ENCODE measurements at regions not wholly inside any gene's neighbourhood (a gene's known extent, or its start where the extent isn't known, plus 50 kb on each side); places are given as distances from the start of the nearest gene placed in this dataset.
"Not testable (repeated sequence)": the region's sequence is repeated elsewhere in the genome, so short reads cannot be mapped to it uniquely, and the experiment has no call there.

- Mint-ChIP-seq H3K9me3 (peaks cover 8% of the 10 kb centered on the region), H3K4me3 (no peak overlapping the region), H3K36me3 (ENCODE audit: low read depth) (no peaks in the 10 kb centered on the region), H3K4me1 (no peaks in the 10 kb centered on the region), H3K27ac (no peak overlapping the region), H3K27me3 (peaks cover 5% of the 10 kb centered on the region)
- no peak for ATAC-seq
- DNase-seq, result no peak
These were observed 84.0 kb upstream of the GSC start for GRCh38 chr14:94853920-94854319.

GRCh38 chr14:94850309-94851211 lies 80.6 kb upstream of the GSC start:
- peaks cover 8% of the 10 kb centered on the region for H3K9me3 Mint-ChIP-seq
- no peak overlapping the region for H3K4me3 Mint-ChIP-seq
- DNase-seq (no peak), ATAC-seq (no peak)
- no peaks in the 10 kb centered on the region for H3K27me3 Mint-ChIP-seq
- no peak overlapping the region for H3K27ac Mint-ChIP-seq
- no peaks in the 10 kb centered on the region for H3K4me1 Mint-ChIP-seq
- H3K36me3 Mint-ChIP-seq (ENCODE audit: low read depth), result no peaks in the 10 kb centered on the region

- H3K4me1 Mint-ChIP-seq, result no peaks in the 10 kb centered on the region
- ATAC-seq (no peak), DNase-seq (no peak)
- no peaks in the 10 kb centered on the region for H3K9me3 Mint-ChIP-seq
- no peaks in the 10 kb centered on the region for H3K36me3 Mint-ChIP-seq (ENCODE audit: low read depth)
- no peaks in the 10 kb centered on the region for H3K27me3 Mint-ChIP-seq
- no peak overlapping the region for H3K27ac Mint-ChIP-seq
- H3K4me3 Mint-ChIP-seq, result no peak overlapping the region
These were observed 74.8 kb upstream of the GSC start for GRCh38 chr14:94844593-94845152.

GRCh38 chr14:94840467-94840866 lies 70.6 kb upstream of the GSC start:
- DNase-seq (no peak), ATAC-seq (no peak)
- no peak overlapping the region for H3K27ac Mint-ChIP-seq
- H3K9me3 Mint-ChIP-seq, result no peaks in the 10 kb centered on the region
- no peaks in the 10 kb centered on the region for H3K4me1 Mint-ChIP-seq
- peaks cover 2% of the 10 kb centered on the region for H3K27me3 Mint-ChIP-seq
- no peak overlapping the region for H3K4me3 Mint-ChIP-seq
- no peaks in the 10 kb centered on the region for H3K36me3 Mint-ChIP-seq (ENCODE audit: low read depth)

GRCh38 chr14:94839348-94839747 lies 69.4 kb upstream of the GSC start:
- Mint-ChIP-seq H3K9me3 (peaks cover 3% of the 10 kb centered on the region), H3K27ac (no peak overlapping the region), H3K4me3 (no peak overlapping the region), H3K27me3 (peaks cover 2% of the 10 kb centered on the region), H3K36me3 (ENCODE audit: low read depth) (no peaks in the 10 kb centered on the region), H3K4me1 (no peaks in the 10 kb centered on the region)
- DNase-seq (no peak), ATAC-seq (no peak)

GRCh38 chr14:94836849-94837248 lies 66.9 kb upstream of the GSC start:
- Mint-ChIP-seq H3K4me1 (no peaks in the 10 kb centered on the region), H3K27me3 (peaks cover 2% of the 10 kb centered on the region), H3K9me3 (peaks cover 4% of the 10 kb centered on the region), H3K27ac (no peak overlapping the region), H3K4me3 (no peak overlapping the region), H3K36me3 (ENCODE audit: low read depth) (no peaks in the 10 kb centered on the region)
- DNase-seq, result no peak
- ATAC-seq, result no peak

GRCh38 chr14:94833633-94834032 lies 63.7 kb upstream of the GSC start:
- Mint-ChIP-seq H3K36me3 (ENCODE audit: low read depth) (no peaks in the 10 kb centered on the region), H3K4me3 (no peak overlapping the region), H3K9me3 (peaks cover 4% of the 10 kb centered on the region), H3K27ac (no peak overlapping the region), H3K4me1 (no peaks in the 10 kb centered on the region), H3K27me3 (no peaks in the 10 kb centered on the region)
- ATAC-seq (no peak), DNase-seq (no peak)

- no peaks in the 10 kb centered on the region for H3K4me1 Mint-ChIP-seq
- H3K4me3 Mint-ChIP-seq, result no peak overlapping the region
- H3K36me3 Mint-ChIP-seq (ENCODE audit: low read depth), result no peaks in the 10 kb centered on the region
- H3K27ac Mint-ChIP-seq, result no peak overlapping the region
- DNase-seq (no peak), ATAC-seq (no peak)
- peaks cover 2% of the 10 kb centered on the region for H3K27me3 Mint-ChIP-seq
- H3K9me3 Mint-ChIP-seq, result peaks cover 4% of the 10 kb centered on the region
These were observed 61.2 kb upstream of the GSC start for GRCh38 chr14:94831085-94831484.

- no peaks in the 10 kb centered on the region for H3K36me3 Mint-ChIP-seq (ENCODE audit: low read depth)
- H3K9me3 Mint-ChIP-seq, result no peaks in the 10 kb centered on the region
- no peaks in the 10 kb centered on the region for H3K4me1 Mint-ChIP-seq
- H3K4me3 Mint-ChIP-seq, result no peak overlapping the region
- ATAC-seq, result no peak
- H3K27ac Mint-ChIP-seq, result no peak overlapping the region
- DNase-seq, result no peak
- H3K27me3 Mint-ChIP-seq, result peaks cover 4% of the 10 kb centered on the region
These were observed 58.0 kb upstream of the GSC start for GRCh38 chr14:94827711-94828447.

GRCh38 chr14:94826774-94827173 lies 56.9 kb upstream of the GSC start:
- Mint-ChIP-seq H3K27ac (no peak overlapping the region), H3K4me1 (no peaks in the 10 kb centered on the region), H3K36me3 (ENCODE audit: low read depth) (no peaks in the 10 kb centered on the region), H3K27me3 (peaks cover 4% of the 10 kb centered on the region), H3K4me3 (no peak overlapping the region), H3K9me3 (no peaks in the 10 kb centered on the region)
- DNase-seq (no peak), ATAC-seq (no peak)

- no peaks in the 10 kb centered on the region for H3K9me3 Mint-ChIP-seq
- ATAC-seq, result no peak
- no peaks in the 10 kb centered on the region for H3K36me3 Mint-ChIP-seq (ENCODE audit: low read depth)
- DNase-seq, result no peak
- no peaks in the 10 kb centered on the region for H3K4me1 Mint-ChIP-seq
- H3K27ac Mint-ChIP-seq, result no peak overlapping the region
- H3K4me3 Mint-ChIP-seq, result no peak overlapping the region
- peaks cover 4% of the 10 kb centered on the region for H3K27me3 Mint-ChIP-seq
These were observed 53.8 kb upstream of the GSC start for GRCh38 chr14:94823556-94824341.

- H3K4me3 Mint-ChIP-seq, result no peak overlapping the region
- no peaks in the 10 kb centered on the region for H3K4me1 Mint-ChIP-seq
- DNase-seq, result no peak
- ATAC-seq, result no peak
- no peaks in the 10 kb centered on the region for H3K9me3 Mint-ChIP-seq
- H3K27me3 Mint-ChIP-seq, result peaks cover 4% of the 10 kb centered on the region
- H3K27ac Mint-ChIP-seq, result no peak overlapping the region
- no peaks in the 10 kb centered on the region for H3K36me3 Mint-ChIP-seq (ENCODE audit: low read depth)
These were observed 51.8 kb upstream of the GSC start for GRCh38 chr14:94821705-94822104.

- not testable (repeated sequence) for ATAC-seq; H3K9me3 Mint-ChIP-seq; H3K27me3 Mint-ChIP-seq; H3K27ac Mint-ChIP-seq; DNase-seq; H3K36me3 Mint-ChIP-seq (ENCODE audit: low read depth); H3K4me1 Mint-ChIP-seq; H3K4me3 Mint-ChIP-seq
These were observed 51.0 kb upstream of the GSC start for GRCh38 chr14:94820932-94821331.

Data from activated naive CD8-positive, alpha-beta T cell treated with anti-CD3 and anti-CD28 coated beads, Interleukin-2, amount 50 U/mL, for 24 hours (primary cell).